Fibroblast of skin of abdomen (primary cell): ENCODE measurements at regions not wholly inside any gene's neighbourhood (a gene's known extent, or its start where the extent isn't known, plus 50 kb on each side); places are given as distances from the start of the nearest gene placed in this dataset.
"Not testable (repeated sequence)": the region's sequence is repeated elsewhere in the genome, so short reads cannot be mapped to it uniquely, and the experiment has no call there.

Source experiments
- DNase-seq: peaks from one replicate; pipeline ENCODE4 v3.0.0-alpha.2; 2013

GRCh38 chr6:90463359-90463758 is 123.5 kb downstream of the MAP3K7 start:
- no peak for DNase-seq

DNA sequence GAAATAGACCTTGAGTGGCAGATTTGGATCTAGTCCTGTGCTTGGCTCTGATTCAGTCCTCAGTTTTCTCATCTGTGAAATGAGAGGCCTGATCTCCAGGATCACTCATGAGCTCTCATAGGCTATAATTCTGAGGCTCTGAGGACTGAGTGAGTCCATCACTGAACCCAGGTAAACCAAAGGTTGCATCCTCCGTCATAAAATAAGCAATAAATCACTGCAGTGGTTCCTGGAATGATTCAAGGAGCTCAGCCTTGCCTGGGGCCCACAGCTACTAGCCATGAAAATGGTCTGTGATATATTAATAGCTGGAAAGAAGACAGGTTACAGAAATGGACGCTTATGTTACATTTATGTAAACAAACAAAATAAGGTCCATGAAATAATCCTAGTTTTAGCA is 124.8 kb downstream of the MAP3K7 start:
- no peak for DNase-seq

GRCh38 chr6:90461383-90461782 is 125.5 kb downstream of the MAP3K7 start:
- no peak for DNase-seq

DNA sequence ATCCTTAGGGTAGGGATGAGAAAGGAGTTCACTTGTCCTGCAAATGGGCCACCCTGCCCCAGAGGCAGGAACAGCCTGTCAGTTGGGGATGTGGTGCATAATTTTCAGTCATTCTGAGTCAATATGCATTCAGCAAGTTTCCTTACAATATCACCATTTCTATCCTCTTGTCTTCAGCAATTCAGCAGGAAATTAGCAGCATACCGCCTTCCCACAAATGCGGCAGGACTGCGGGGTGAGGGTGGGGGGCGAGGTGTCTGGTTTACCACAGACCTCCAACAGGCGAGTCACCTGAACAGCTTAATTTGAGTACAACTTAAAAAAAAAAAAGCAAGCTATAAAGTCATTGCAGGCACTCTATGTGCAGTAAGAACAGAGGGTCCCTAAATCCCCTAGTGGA is 126.8 kb downstream of the MAP3K7 start:
- peak; percentile 65 for DNase-seq

- no peak for DNase-seq
These were observed 127.6 kb downstream of the MAP3K7 start for GRCh38 chr6:90459225-90459758.

GRCh38 chr6:90458353-90459224 is 128.3 kb downstream of the MAP3K7 start:
- DNase-seq, result no peak

DNA sequence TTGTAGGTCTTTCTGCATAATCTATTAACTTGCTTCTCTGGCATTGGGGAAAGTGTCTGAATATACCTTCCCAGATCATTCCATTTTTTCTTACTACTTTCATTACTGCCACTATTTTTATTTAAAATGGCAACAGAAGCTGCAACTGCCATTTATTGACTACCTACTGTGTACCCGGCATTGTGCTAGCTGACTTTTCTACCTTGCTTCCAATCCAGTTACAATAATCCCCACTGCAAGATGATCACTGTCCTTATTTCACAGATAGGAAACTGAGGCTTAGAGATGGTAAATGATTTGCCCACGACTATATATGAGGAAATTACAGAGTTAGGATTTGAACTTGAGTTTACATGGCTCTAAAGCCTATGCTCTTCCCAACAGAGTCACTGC is 129.0 kb downstream of the MAP3K7 start:
- DNase-seq, result no peak

- DNase-seq, result not testable (repeated sequence)
These were observed 129.6 kb downstream of the MAP3K7 start for GRCh38 chr6:90456997-90457866.

DNA sequence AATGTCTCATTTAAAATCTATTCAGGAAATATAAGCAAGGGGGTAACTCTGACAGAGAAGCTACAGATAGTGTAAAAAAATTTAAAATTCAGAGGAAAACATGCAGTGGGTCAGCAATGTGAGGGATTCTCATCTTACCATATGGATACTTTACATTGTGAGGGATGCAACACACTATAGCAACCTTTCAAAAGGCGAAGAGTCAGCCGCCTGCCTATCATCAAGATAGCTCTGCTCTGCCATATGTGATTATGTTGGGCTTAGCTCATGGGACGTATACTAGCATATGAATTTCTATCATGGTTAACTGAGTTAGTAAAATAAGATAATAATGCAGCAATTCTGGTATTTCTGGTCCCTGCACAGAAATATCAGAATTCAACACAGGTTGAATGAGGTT is 130.9 kb downstream of the MAP3K7 start:
- no peak for DNase-seq

GRCh38 chr6:90454836-90455427 is 131.9 kb downstream of the MAP3K7 start:
- peak; percentile 16 for DNase-seq

DNA sequence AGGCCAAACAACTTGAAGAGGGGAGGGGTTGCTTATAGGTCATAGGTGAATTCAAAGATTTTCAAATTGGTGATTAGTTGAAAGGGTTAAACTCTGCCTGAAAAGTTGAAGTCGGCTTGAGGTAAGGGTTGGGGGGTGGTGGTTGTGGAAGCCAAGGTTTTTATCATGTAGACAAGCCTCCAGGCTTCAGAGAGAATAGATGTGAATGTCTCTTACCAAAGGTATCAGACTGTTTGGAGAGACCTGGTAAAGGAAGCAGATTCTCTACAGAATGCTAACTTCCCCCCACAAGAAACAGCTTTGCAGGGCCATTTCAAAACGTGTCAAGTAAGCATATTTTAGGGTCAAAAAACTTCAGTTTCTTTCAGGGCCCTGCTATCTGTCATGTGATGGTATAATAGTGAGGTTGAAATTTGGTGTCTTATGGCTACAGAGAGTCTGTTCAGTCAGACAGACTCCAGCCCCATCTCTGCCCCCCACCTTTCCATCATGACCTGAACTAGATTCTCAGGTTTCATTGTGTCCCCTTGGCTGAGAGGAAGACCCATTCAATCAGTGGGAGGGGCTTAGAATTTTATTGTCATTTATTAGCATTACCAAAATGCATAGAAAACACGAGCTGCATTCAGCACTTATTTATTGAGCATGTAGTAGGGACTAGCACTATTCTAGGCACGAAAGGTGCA is 136.5 kb downstream of the MAP3K7 start:
- DNase-seq, result no peak

DNA sequence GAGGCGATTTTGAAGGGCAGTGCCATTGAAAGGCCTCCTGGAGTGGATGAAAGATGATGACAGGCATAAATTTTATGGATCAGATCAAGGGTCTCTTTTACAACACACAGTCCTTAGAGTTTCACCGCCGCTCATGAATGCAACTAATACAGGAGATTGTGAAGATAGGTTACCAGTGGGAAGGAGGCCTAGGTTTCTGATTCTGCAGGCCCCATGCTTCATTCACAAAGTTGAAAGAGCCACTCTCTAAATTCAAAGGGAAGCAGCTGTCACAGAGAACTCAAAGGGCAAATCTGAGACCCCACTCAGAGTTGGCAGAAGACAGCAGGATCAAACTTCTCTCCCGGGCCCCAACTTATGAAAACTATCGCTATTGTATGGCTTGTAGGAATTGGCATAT is 137.6 kb downstream of the MAP3K7 start:
- DNase-seq, result no peak

DNA sequence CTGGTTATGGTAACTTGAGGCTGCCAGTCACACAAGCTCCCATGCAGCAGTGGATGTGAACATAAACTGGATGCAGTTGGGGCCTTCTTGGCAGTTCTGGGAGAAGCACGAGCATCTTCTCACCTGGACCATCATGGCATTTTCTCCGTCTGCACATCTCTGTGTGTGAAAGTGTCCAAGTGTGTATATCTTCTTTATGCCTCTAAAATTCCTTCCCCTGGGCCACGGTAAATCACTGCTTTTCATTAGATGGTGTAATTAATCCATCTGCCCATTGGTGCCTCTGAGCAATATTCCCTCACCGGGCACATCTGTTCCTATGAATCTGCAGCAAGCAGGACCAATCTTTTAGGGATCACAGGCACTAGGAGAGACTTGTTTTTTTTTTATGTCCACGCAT is 138.0 kb downstream of the MAP3K7 start:
- no peak for DNase-seq

DNA sequence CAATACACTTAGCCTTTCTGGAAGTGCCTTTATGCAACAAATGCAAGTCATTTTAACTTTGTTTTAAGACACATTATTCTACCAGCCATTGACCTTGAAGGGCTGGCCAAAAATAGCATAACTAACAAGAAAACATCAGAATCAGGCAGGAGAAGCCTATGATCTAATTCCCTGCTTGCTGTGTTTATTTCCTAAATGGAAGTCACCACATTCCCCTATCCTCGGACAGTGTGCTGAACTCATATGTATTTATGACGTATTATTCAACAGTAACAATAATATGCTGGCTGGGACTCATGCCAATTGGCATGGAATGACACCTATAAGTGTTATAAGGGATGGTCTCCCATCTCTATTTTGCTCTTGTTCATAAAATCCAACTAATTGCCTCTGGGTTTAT is 140.7 kb downstream of the MAP3K7 start:
- DNase-seq, result peak; percentile 12

- no peak for DNase-seq
These were observed 141.3 kb downstream of the MAP3K7 start for GRCh38 chr6:90445533-90446108.

DNA sequence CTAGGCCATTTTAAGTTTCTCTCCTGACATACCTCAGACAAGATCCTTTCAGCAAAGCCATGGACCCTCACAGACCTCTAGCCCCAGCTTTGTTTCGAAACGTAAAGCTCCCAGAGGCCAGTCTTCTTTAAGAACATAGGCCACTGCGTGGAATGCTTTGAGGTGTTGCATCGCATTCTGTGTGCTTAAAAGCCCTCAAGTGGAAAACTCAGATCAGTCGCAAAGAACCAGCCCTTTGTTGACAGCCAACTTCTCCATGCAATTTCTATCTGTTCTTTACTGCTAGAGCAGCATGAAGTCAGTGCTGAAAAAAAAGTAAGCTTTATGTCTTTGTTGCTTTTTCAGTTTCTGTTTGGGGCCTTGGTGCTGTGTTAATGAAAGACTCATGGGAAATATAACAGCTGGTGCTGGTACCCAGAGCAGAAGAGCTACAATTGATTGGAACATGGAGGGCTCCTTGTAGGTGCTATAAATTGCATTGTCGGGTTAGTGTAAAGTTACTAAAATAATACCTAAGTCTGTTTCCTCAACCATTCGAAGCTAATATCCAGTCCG is 142.6 kb downstream of the MAP3K7 start:
- no peak for DNase-seq

DNA sequence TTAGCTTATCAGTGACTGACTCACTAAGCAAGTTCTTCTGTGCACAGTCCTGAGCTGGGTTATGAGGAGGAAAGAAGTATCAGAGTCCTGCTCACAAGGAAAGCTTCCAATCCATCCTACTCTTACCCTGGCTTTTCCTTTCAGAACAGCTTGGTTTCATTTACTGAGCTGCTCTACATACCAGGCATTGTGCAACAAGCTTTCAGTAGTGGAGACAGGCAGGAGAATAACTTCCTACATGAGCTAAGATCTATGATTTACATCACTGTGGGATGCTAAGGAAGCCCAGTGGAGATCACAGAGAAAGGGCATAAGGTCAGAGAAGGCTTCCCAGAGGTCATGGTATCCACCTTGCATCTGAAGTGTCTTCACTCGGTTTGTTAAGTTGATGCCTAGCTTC is 144.5 kb downstream of the MAP3K7 start:
- peak; percentile 64 for DNase-seq

- DNase-seq, result peak; percentile 25
These were observed 144.1 kb upstream of the BACH2 start for GRCh38 chr6:90440586-90441283.

- DNase-seq, result no peak
These were observed 142.9 kb upstream of the BACH2 start for GRCh38 chr6:90439586-90439985.

GRCh38 chr6:90436403-90436802 is 139.8 kb upstream of the BACH2 start:
- DNase-seq, result no peak
